Activated CD4-positive, alpha-beta memory T cell treated with anti-CD3 and anti-CD28 coated beads, Interleukin-2, amount 10 ng/mL, durations not matched to agents 7 days and 5 days (primary cell): ENCODE measurements at regions not wholly inside any gene's neighbourhood (a gene's known extent, or its start where the extent isn't known, plus 50 kb on each side); places are given as distances from the start of the nearest gene placed in this dataset.
A peak's percentile ranks its signal among the peaks of the same experiment; 100 is the strongest.

Experiments
- CTCF ChIA-PET: fragments of 350-600 bp; sonication (Branson Sonifier 250); formaldehyde crosslinking; loops from one replicate; lab custom pipeline; 2021; ENCODE audit warnings: antibody characterized with exemption, inconsistent platforms; lab: Charles Lee
- POLR2A ChIA-PET: fragments of 350-600 bp; sonication (Branson Sonifier 250); formaldehyde crosslinking; loops from one replicate; lab custom pipeline; 2021; ENCODE audit warnings: antibody characterized with exemption; lab: Charles Lee
- DNase-seq: peaks from one replicate; pipeline ENCODE4 v3.0.0-alpha.2; 2020
- H3K27ac Mint-ChIP-seq: one replicate; pipeline ENCODE4 v1.8.0; 2021; ENCODE audit warnings: mild to moderate bottlenecking, mixed read lengths
- H3K27me3 Mint-ChIP-seq: one replicate; pipeline ENCODE4 v1.8.0; 2021; ENCODE audit warnings: mixed read lengths
- H3K36me3 Mint-ChIP-seq: one replicate; pipeline ENCODE4 v1.8.0; 2021; ENCODE audit warnings: low read depth, mixed read lengths
- H3K4me1 Mint-ChIP-seq: one replicate; pipeline ENCODE4 v1.8.0; 2021; ENCODE audit warnings: mixed read lengths
- H3K4me3 Mint-ChIP-seq: one replicate; pipeline ENCODE4 v1.8.0; 2021; ENCODE audit warnings: mild to moderate bottlenecking, mixed read lengths
- H3K9me3 Mint-ChIP-seq: one replicate; pipeline ENCODE4 v1.8.0; 2021; ENCODE audit warnings: mixed read lengths

DNA sequence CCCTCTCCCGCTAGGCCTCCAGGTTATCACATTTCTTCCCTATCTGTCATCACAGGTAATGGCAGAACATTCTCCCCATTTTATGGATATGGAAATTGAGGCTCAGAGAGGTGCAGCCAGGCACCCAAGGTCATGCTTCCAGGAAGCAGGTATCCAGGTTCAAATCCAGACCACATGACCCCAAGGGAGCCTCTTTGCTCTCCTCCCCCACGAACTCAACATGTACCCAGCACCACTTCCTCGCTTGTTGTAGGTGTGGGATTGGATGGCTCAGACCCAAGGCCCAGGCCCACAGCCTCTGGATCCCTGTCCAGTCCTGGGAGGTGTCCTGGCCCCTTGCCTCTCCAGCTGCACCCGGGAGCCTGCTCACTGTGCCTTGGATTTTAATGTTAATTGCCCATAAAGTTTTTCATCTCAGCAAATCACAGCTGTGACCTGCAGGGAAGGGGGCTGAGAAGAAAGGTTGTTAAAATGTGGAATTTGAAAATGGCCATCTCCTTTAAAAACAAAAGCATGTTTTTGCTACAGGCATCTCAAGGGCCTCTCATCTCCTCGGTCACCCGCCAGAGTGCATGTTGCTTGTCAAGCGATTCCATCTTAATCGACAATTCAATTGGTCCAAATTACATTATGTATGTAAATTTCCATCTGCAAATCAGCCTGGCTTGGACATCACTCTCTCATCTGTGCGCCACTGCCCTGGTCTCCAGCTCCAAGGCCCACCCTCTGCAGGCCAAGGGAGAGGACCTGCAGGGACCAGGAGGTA is 205.4 kb upstream of the ZMIZ1 start:
- CTCF ChIA-PET, result no interaction called here

DNA sequence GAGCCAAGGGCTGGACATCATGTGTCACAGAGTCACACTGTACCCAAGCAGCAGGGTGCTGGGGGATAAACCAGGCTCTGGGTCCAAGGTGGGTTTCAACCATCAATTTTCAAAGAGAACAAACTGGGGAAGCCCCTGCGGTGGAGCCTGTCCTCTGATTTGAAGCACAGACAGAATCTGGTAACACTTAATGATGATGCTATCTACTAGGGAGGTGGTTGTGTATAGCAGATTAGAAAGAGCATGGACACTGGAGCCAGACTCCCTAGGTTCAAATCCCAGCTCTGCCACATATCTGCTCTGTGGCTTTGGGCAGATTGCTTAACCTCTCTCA is 204.9 kb upstream of the ZMIZ1 start:
- Mint-ChIP-seq H3K9me3 (no peaks in the 10 kb centered on the region), H3K36me3 (no peaks in the 10 kb centered on the region)
- POLR2A ChIA-PET, result no interaction called here

More for the DNA sequence above, 205.4 kb upstream of the ZMIZ1 start:
- H3K27ac Mint-ChIP-seq, result no peak overlapping the region
- H3K36me3 Mint-ChIP-seq, result no peaks in the 10 kb centered on the region
- POLR2A ChIA-PET, result no interaction called here
- H3K9me3 Mint-ChIP-seq, result no peaks in the 10 kb centered on the region
- DNase-seq, result no peak
- H3K4me3 Mint-ChIP-seq, result no peak overlapping the region
- peaks cover 5% of the 10 kb centered on the region for H3K27me3 Mint-ChIP-seq
- no peaks in the 10 kb centered on the region for H3K4me1 Mint-ChIP-seq

DNA sequence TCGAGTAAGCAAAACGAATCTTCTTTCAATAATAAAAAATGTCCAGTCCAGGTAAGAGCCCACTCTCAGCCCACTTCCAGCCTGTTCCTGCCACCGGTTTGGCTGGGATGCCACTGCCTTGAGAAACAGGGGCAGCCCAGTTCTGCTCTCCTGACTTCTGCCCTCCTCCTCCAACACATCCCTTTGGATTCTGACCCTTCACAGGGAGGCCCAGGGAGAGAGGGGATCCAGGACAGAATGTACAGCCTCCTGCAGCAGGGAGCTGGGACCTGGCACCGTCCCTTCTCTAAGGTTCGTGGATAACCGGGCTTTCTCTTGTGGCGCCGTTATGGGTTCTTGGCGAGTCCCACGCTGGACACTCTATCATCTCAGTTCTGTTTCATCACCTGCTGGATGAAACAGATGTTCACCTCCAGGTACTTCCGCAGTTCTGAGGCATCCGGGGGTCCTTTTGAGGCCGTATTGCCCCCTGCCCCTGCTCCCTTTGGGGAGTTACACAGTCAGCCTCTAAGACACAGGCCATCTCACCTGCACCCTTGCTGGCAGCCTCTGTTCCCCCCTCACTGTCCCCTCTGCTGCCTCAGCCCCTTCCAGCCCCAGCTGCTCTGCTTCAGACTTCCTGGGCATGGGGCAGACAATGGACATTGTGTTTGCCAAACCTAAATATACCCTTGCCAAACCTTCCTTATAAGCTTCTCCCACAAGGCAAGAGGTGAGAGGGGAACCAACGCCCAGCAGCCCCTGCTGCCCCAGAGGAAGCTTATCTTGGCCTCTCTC is 203.8 kb upstream of the ZMIZ1 start:
- Mint-ChIP-seq H3K27me3 (peaks cover 3% of the 10 kb centered on the region), H3K36me3 (no peaks in the 10 kb centered on the region), H3K27ac (no peak overlapping the region), H3K4me1 (no peaks in the 10 kb centered on the region), H3K4me3 (no peak overlapping the region), H3K9me3 (no peaks in the 10 kb centered on the region)
- CTCF ChIA-PET, result no interaction called here
- POLR2A ChIA-PET, result no interaction called here
- DNase-seq, result no peak

More for the DNA sequence above, 204.9 kb upstream of the ZMIZ1 start:
- Mint-ChIP-seq H3K4me1 (no peaks in the 10 kb centered on the region), H3K4me3 (no peak overlapping the region), H3K27me3 (peaks cover 4% of the 10 kb centered on the region), H3K27ac (no peak overlapping the region)
- CTCF ChIA-PET, result no interaction called here
- no peak for DNase-seq

DNA sequence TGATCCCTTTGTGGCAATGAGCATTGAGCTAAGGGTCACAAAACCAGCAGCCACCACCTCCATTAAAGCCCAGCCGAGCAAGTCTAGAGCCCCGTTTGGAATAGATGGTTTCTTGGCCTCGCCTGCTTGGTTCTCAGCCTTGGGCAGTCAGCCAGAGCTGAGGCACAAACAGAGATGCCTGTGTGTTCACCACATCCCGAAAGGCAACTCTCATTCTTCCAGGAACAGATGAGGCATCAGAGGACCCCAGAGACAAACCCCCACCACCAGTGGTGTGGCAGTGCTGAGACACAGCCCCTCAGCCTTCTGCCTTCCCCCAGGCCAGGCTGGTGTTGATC is 203.3 kb upstream of the ZMIZ1 start:
- Mint-ChIP-seq H3K4me1 (no peaks in the 10 kb centered on the region), H3K27me3 (peaks cover 3% of the 10 kb centered on the region), H3K9me3 (no peaks in the 10 kb centered on the region), H3K36me3 (no peaks in the 10 kb centered on the region), H3K27ac (no peak overlapping the region), H3K4me3 (no peak overlapping the region)
- no peak for DNase-seq
- POLR2A ChIA-PET, result no interaction called here
- CTCF ChIA-PET, result no interaction called here

DNA sequence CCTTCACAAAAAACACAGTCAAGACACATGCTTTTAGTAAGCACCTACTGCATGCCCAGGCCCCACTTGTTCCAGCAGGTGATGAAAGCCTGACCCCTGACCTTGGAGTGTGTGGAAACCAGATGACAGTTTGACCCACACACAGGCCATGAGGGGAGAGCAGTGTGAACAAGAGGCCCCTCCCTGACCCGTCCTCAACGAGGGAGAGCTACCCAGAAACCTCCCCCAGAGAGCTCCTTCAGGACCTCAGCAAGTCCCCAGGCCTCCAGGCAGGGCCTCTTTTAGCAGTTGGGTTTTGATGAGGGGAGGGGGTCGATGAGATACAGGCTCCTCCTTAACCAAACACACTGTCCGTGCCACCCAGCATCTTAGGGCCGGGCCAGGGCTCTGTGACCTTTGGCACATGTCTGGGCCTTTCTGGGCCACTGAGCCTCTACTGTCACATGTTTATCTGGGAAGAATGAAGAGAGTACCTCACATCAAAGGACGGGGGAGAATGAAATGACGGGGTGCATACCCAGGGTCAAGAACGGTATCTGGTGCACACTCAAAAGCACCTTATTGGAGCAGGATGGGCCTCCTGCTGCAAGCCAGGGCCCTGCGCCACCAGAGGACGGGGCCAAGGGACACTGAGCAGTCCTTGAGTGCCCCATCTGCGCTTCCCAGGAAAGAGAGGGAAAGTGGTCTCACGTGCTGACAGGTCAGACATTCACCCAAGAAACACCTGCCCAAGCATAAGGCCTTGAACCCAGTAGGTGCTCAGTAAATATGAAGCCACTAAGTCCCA is 202.6 kb upstream of the ZMIZ1 start:
- no peak for DNase-seq
- POLR2A ChIA-PET, result no interaction called here
- Mint-ChIP-seq H3K4me1 (no peaks in the 10 kb centered on the region), H3K4me3 (no peak overlapping the region), H3K27ac (no peak overlapping the region), H3K27me3 (peaks cover 3% of the 10 kb centered on the region), H3K36me3 (no peaks in the 10 kb centered on the region), H3K9me3 (no peaks in the 10 kb centered on the region)
- CTCF ChIA-PET, result no interaction called here

DNA sequence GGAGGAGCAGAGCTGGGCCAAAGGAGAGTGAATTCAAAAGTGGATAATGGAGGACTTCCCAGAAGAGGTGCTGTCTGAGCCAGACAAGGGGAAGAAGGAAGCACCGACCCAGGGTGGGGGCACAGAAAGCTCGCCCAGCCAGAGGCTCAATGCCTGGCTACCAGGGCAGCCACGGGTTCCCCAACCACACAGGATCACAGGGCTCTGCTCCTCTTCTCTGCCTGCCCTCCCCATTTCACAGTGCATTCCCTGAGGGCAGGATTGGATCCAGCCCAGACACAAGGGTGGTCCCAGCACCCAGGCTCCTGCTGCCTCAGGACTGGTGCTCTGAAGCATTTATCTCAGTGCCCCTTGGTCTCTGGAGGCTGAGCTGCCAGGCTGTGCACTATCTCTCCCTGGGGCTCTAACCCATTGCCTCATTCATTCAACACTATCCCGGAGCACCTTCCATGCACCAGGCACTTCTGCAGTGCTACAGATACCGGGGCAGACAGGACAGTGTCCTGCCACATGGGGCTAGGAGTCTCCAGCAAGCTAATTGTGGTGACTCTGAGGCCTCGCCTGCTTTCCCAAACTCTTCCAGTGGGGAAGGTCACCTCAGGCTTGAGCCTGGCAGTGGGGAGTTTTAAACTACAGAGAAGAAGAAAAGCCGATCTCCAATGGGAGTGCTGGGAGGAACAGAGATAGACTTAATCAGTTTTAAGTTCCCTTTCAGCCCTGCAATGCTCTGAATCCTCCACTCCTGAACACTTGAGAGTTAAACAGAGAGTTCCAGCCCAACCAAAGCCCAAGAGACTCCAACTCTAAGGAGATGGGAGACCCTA is 201.8 kb upstream of the ZMIZ1 start:
- Mint-ChIP-seq H3K27me3 (peaks cover 5% of the 10 kb centered on the region), H3K9me3 (no peaks in the 10 kb centered on the region), H3K36me3 (no peaks in the 10 kb centered on the region), H3K27ac (no peak overlapping the region), H3K4me3 (no peak overlapping the region), H3K4me1 (no peaks in the 10 kb centered on the region)
- ChIA-PET POLR2A (no interaction called here), CTCF (no interaction called here)
- no peak for DNase-seq

DNA sequence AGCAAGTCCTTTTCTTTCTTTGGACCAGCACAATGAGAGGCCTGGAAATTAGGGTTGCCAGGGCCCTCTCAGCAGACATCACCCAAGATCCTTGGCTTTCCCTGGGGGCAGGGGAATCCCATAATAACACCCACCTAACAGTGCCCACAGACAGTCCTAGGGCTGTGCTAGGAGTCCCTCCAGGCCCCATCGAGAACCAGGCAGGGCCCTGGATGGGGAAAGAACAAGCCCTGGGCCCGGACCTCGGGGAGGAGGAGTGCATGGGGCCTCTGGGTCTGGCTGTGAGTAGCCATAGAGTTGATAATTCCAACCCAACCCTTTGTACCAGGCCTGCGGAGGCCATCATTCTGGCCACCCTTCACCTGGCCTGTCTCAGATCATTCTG is 201.2 kb upstream of the ZMIZ1 start:
- ChIA-PET CTCF (no interaction called here), POLR2A (no interaction called here)
- H3K27ac Mint-ChIP-seq, result no peak overlapping the region
- DNase-seq, result no peak
- no peaks in the 10 kb centered on the region for H3K36me3 Mint-ChIP-seq
- peaks cover 7% of the 10 kb centered on the region for H3K27me3 Mint-ChIP-seq
- H3K4me3 Mint-ChIP-seq, result no peak overlapping the region
- H3K4me1 Mint-ChIP-seq, result no peaks in the 10 kb centered on the region
- no peaks in the 10 kb centered on the region for H3K9me3 Mint-ChIP-seq

DNA sequence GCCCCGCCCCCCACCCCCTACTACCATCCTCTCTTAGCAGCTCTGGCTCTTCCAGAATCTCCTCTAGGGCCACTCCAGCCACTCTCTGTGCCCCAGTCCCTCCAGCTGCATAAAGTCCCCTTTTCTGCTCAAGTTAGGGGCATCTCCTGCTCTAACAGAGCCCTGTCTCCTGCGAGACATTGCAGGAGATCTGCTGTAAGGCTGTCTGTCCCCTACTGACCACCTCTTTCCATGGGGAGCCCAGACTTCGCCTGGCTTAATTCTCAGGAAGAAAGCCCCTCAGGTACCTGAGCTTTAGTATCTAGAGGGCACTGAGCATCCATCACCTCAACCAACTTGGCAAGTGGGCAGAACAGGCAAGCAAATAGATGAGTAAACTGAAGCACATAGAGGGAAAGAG is 200.7 kb upstream of the ZMIZ1 start:
- no peaks in the 10 kb centered on the region for H3K36me3 Mint-ChIP-seq
- no peak overlapping the region for H3K4me3 Mint-ChIP-seq
- CTCF ChIA-PET, result no interaction called here
- DNase-seq, result no peak
- POLR2A ChIA-PET, result no interaction called here
- H3K9me3 Mint-ChIP-seq, result no peaks in the 10 kb centered on the region
- no peak overlapping the region for H3K27ac Mint-ChIP-seq
- no peaks in the 10 kb centered on the region for H3K4me1 Mint-ChIP-seq
- H3K27me3 Mint-ChIP-seq, result peaks cover 8% of the 10 kb centered on the region

DNA sequence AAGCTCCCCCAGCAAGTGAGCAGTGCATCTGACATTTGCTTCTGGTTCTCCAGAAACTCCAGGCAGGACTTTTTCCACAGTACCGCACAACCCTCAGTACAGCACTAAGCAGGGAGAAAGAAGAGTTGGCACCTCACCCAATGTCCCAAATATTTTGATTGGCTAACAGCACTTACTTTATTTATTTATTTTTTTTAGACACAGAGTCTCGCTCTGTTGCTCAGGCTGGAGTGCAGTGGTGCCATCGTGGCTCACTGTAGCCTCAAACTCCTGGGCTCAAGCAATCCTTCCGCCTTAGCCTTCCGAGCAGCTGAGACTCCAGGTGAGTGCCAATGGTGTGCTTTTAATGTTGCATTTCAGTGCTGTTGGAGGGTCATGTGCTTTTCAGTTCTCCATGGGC is 200.3 kb upstream of the ZMIZ1 start:
- H3K4me1 Mint-ChIP-seq, result no peaks in the 10 kb centered on the region
- no peaks in the 10 kb centered on the region for H3K9me3 Mint-ChIP-seq
- no peak for DNase-seq
- H3K27me3 Mint-ChIP-seq, result peaks cover 8% of the 10 kb centered on the region
- H3K36me3 Mint-ChIP-seq, result no peaks in the 10 kb centered on the region
- ChIA-PET CTCF (no interaction called here), POLR2A (no interaction called here)
- no peak overlapping the region for H3K4me3 Mint-ChIP-seq
- no peak overlapping the region for H3K27ac Mint-ChIP-seq

DNA sequence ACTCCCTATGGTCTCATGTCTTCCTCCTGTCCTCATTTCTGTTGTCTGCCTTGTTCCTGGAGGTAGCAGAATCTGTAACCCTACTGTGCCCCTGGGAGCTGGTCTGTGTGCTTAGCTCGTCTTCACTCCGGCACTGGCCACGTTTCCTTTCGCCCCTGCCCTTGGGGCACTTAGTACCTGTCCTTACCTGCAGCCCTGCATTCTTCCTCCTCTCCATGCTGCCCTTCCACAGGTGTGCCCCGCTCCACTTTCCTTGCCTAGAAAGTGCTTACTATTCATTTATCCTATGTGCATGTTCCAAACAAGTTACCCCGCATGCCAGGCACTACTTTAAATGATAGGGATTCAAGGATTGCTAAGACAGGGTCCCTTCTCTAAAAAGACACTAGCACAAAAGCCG is 199.9 kb upstream of the ZMIZ1 start:
- Mint-ChIP-seq H3K27me3 (peaks cover 9% of the 10 kb centered on the region), H3K27ac (no peak overlapping the region), H3K4me3 (no peak overlapping the region), H3K9me3 (no peaks in the 10 kb centered on the region), H3K4me1 (no peaks in the 10 kb centered on the region), H3K36me3 (no peaks in the 10 kb centered on the region)
- peak; percentile 12 for DNase-seq
- ChIA-PET POLR2A (no interaction called here), CTCF (no interaction called here)

DNA sequence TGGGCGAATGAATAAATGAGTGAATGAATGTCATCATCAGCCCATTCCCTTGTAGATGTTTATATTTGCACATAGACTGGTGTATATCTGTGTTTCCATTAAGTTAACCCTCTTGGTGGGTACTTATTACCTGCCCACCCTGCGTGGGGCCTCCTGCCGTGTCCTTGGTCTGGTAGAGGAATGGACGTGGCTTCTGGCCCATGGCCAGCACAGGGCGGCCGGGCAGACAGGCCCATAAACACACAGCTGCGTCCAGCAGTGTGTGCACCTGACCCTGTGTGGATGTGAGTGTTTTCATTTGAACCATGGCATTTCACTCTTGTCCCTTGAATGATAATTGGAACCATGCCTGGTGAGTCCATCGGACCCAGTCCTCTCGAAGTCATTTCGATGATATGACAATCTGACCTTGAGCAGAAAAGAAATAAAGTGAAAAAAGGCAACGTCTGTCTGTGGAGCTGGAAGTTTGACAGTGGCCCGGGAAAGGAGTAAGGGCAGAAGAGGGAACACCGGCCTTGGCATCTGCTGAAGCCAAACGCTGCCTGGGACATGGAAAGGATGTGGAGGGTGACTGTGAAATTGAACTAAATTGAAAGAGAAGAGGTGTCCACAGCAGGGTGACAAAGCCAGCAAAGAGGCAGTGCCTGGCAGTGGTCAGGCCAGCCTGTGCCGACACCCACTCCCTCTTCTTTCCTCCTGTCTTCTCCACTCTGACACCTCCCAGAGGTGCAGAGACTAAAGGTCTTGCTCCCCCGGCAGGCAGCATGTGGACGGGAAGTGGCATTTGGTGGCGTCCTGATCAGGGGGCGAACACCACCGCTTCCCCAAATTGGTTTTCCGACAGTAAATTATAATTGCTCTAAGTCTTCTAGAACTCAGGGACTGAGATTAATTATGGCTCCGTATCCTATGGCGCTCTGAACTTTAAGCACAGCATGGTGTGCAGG is 199.0 kb upstream of the ZMIZ1 start:
- H3K27ac Mint-ChIP-seq, result no peak overlapping the region
- DNase-seq, result peak; percentile 9
- no peaks in the 10 kb centered on the region for H3K9me3 Mint-ChIP-seq
- CTCF ChIA-PET, result no interaction called here
- POLR2A ChIA-PET, result no interaction called here
- H3K4me1 Mint-ChIP-seq, result no peaks in the 10 kb centered on the region
- H3K4me3 Mint-ChIP-seq, result no peak overlapping the region
- no peaks in the 10 kb centered on the region for H3K36me3 Mint-ChIP-seq
- peaks cover 15% of the 10 kb centered on the region for H3K27me3 Mint-ChIP-seq

DNA sequence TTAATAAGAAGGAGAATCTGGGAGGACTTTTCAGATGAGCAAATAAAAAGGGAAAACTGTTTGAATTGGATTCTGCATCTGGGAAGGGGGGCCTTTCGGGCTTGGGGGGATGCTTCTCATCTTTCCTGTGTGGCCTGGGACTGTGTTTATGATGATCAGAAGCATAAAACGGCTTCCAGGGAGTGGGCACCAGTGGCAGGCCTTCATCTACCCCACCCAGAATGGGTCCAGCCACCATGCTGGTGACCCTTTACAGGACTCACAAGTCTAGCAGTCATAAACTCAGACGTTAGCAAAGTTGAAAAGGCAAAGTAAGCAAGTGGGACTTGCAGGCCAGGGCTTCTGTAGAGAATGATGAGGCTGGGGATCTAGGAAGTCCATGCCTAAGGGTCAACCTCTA is 198.3 kb upstream of the ZMIZ1 start:
- peak; percentile 5 for DNase-seq
- POLR2A ChIA-PET, result no interaction called here
- CTCF ChIA-PET, result no interaction called here
- no peaks in the 10 kb centered on the region for H3K9me3 Mint-ChIP-seq
- H3K27ac Mint-ChIP-seq, result no peak overlapping the region
- H3K4me1 Mint-ChIP-seq, result no peaks in the 10 kb centered on the region
- no peak overlapping the region for H3K4me3 Mint-ChIP-seq
- no peaks in the 10 kb centered on the region for H3K36me3 Mint-ChIP-seq
- H3K27me3 Mint-ChIP-seq, result peaks cover 17% of the 10 kb centered on the region
